ENCODE measurements at regions not wholly inside any gene's neighbourhood (a gene's known extent, or its start where the extent isn't known, plus 50 kb on each side); places are given as distances from the start of the nearest gene placed in this dataset.

- TF ChIP-seq TCF12 (IDR thresholded peaks at IDR 0.05; ENCODE audit: low read depth), result no peak
- no peak for TF ChIP-seq ZBTB7A (IDR thresholded peaks at IDR 0.05; ENCODE audit: low read depth)
- no peak for TF ChIP-seq YY1 (IDR thresholded peaks at IDR 0.05; ENCODE audit: low read depth)
- no peak for TF ChIP-seq EGR1 (IDR thresholded peaks at IDR 0.05)
- no peak for TF ChIP-seq MAX (IDR thresholded peaks at IDR 0.05)
- TF ChIP-seq USF1 (IDR thresholded peaks at IDR 0.05), result no peak
- no peak for TF ChIP-seq TAF1 (IDR thresholded peaks at IDR 0.05; ENCODE audit: low read depth)
- TF ChIP-seq REST (IDR thresholded peaks at IDR 0.05; ENCODE audit: low read depth), result no peak
- TF ChIP-seq CEBPB (IDR thresholded peaks at IDR 0.05), result no peak
- no peak for TF ChIP-seq EP300 (IDR thresholded peaks at IDR 0.05; ENCODE audit: borderline replicate concordance)
- TF ChIP-seq TEAD4 (IDR thresholded peaks at IDR 0.05), result no peak
- no peak for TF ChIP-seq FOXM1 (IDR thresholded peaks at IDR 0.05; ENCODE audit: borderline replicate concordance, low read depth)
- TF ChIP-seq RAD21 (IDR thresholded peaks at IDR 0.05; ENCODE audit: low read depth), result no peak
Measured at GRCh38 chr2:236969767-236970655, 115.7 kb upstream of the COPS8 start.

All from Ishikawa (cell line).